ENCODE measurements at regions not wholly inside any gene's neighbourhood (a gene's known extent, or its start where the extent isn't known, plus 50 kb on each side); places are given as distances from the start of the nearest gene placed in this dataset.
A peak's percentile ranks its signal among the peaks of the same experiment; 100 is the strongest.

DNA sequence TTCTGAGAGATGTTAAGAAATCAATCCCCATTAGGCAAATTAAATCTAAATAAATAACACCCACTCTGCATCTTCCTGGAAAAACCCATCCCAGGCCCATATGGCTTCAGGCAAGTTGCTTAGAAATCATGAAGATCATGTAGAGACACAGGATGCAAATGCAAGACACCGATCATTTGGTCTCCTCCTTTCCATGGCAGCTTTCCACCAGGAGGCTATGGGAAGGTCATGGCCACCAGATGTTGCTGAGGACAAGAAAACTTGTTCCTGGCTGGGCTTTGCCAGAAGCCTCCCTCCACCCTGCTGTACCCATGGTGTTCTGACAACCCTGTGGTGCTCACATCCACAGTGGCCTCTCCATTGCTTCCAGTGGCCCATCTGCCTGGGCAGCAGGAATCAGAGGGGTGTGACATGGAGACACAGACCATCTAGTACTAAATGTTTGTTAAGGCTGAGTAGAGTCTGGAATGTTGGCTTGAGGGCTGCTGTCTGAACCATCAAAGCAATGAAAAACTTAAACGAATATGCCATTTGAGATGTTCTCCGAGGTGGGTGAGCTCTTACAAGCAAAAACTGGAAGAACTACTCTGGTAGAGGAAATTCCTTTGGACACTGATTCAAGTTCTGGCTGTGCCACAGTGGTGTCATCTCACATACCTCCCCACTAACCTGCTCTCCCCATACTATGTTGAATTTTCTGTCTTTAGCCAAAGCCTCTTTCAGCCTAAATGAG lies 293.2 kb downstream of the TNS1 start:
- H3K4me1 ChIP-seq (ENCODE audit: control insufficient read depth, extremely low read depth, insufficient read depth, low read length) = peaks cover 21% of the 10 kb centered on the region
- H2AFZ ChIP-seq (ENCODE audit: control insufficient read depth, low read length) = no peak overlapping the region
- FAIRE-seq (no peak), DNase-seq (ENCODE audit: low read depth, low spot score) (no peak)
- H3K9ac ChIP-seq (ENCODE audit: control insufficient read depth, extremely low read depth, insufficient read depth, low read length) = no peak overlapping the region
- no peak for TF ChIP-seq EZH2 (IDR thresholded peaks at IDR 0.05; ENCODE audit: low read length)
- TF ChIP-seq, protein P1, sequence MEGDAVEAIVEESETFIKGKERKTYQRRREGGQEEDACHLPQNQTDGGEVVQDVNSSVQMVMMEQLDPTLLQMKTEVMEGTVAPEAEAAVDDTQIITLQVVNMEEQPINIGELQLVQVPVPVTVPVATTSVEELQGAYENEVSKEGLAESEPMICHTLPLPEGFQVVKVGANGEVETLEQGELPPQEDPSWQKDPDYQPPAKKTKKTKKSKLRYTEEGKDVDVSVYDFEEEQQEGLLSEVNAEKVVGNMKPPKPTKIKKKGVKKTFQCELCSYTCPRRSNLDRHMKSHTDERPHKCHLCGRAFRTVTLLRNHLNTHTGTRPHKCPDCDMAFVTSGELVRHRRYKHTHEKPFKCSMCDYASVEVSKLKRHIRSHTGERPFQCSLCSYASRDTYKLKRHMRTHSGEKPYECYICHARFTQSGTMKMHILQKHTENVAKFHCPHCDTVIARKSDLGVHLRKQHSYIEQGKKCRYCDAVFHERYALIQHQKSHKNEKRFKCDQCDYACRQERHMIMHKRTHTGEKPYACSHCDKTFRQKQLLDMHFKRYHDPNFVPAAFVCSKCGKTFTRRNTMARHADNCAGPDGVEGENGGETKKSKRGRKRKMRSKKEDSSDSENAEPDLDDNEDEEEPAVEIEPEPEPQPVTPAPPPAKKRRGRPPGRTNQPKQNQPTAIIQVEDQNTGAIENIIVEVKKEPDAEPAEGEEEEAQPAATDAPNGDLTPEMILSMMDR (optimal IDR thresholded peaks at IDR 0.05 in 1 of 3, IDR thresholded peaks at IDR 0.05 in 1 of 3, conservative IDR thresholded peaks at IDR 0.05 in 1 of 3; ENCODE audit: extremely low read depth in 1 of 3, insufficient read depth in 2 of 3, low read length in 3 of 3) = no peak
- no peaks in the 10 kb centered on the region for H3K36me3 ChIP-seq (ENCODE audit: control insufficient read depth in 2 of 2, extremely low read depth in 1 of 2, insufficient read depth in 2 of 2, low read length in 2 of 2)
- no peak overlapping the region for H3K4me2 ChIP-seq (ENCODE audit: control insufficient read depth, extremely low read depth, insufficient read depth, low read depth, low read length)
- no peaks in the 10 kb centered on the region for H3K27me3 ChIP-seq (ENCODE audit: control insufficient read depth, extremely low read depth, insufficient read depth, low read length)
- no peaks in the 10 kb centered on the region for H3K9me1 ChIP-seq (ENCODE audit: control insufficient read depth, extremely low read depth, insufficient read depth, low read length)
- dilution Hi-C loops (cut with MboI; ENCODE audit: extremely low pct_ligation_motif_present, low sequenced_read_pairs) = loop anchor here (25.0 kb wide), 1 partner anchor 197 kb away; no protein-coding TSS in a partner anchor
- no peaks in the 10 kb centered on the region for H3K9me3 ChIP-seq (ENCODE audit: control insufficient read depth, low read depth, low read length)
- no peaks in the 10 kb centered on the region for H4K20me1 ChIP-seq (ENCODE audit: control insufficient read depth, extremely low read depth, insufficient read depth, low read length)
- H3K27ac ChIP-seq (ENCODE audit: control insufficient read depth, insufficient read depth, low read length) = no peak overlapping the region
- H3K79me2 ChIP-seq (ENCODE audit: control insufficient read depth, insufficient read depth, low read length) = no peaks in the 10 kb centered on the region
- no peak overlapping the region for H3K4me3 ChIP-seq (ENCODE audit: control insufficient read depth in 2 of 3, extremely low read depth in 1 of 3, insufficient read depth in 2 of 3, low read depth in 1 of 3, low read length in 3 of 3)

DNA sequence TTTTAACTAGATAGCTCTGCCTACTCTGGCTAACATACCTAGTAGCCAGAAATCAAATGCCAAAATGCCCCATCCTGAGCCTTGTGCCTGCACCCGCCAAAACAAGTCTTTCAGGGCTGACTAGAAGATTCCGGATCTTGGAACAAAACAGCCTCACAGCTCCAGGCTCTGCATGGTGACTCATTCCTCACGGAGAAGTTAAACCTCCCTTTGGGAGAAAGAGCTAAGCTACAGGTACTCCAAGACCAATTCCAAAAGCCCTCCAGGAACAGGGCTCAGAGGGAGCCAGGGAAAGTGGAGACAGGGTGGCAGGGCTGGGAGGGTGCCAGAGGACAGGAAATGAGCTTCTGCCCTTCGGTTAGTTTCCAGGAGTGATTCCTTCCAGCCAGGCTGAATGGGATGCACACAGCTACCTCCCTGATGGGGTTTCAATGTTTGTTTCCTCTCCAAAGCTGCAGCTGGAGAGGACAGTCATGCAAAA lies 295.6 kb downstream of the TNS1 start:
- TF ChIP-seq, protein P1 (optimal IDR thresholded peaks at IDR 0.05 in 1 of 3, IDR thresholded peaks at IDR 0.05 in 1 of 3, conservative IDR thresholded peaks at IDR 0.05 in 1 of 3; ENCODE audit: extremely low read depth in 1 of 3, insufficient read depth in 2 of 3, low read length in 3 of 3) = no peak
- TF ChIP-seq EZH2 (IDR thresholded peaks at IDR 0.05; ENCODE audit: low read length) = no peak
- no peaks in the 10 kb centered on the region for H3K27me3 ChIP-seq (ENCODE audit: control insufficient read depth, extremely low read depth, insufficient read depth, low read length)
- H3K9ac ChIP-seq (ENCODE audit: control insufficient read depth, extremely low read depth, insufficient read depth, low read length) = no peak overlapping the region
- H3K27ac ChIP-seq (ENCODE audit: control insufficient read depth, insufficient read depth, low read length) = no peak overlapping the region
- H3K9me1 ChIP-seq (ENCODE audit: control insufficient read depth, extremely low read depth, insufficient read depth, low read length) = no peaks in the 10 kb centered on the region
- H3K4me3 ChIP-seq (ENCODE audit: control insufficient read depth in 2 of 3, extremely low read depth in 1 of 3, insufficient read depth in 2 of 3, low read depth in 1 of 3, low read length in 3 of 3) = no peak overlapping the region
- H3K9me3 ChIP-seq (ENCODE audit: control insufficient read depth, low read depth, low read length) = no peaks in the 10 kb centered on the region
- peaks cover 21% of the 10 kb centered on the region for H3K4me1 ChIP-seq (ENCODE audit: control insufficient read depth, extremely low read depth, insufficient read depth, low read length)
- H3K79me2 ChIP-seq (ENCODE audit: control insufficient read depth, insufficient read depth, low read length) = no peaks in the 10 kb centered on the region
- peak overlapping the region; percentile 39 for H3K4me2 ChIP-seq (ENCODE audit: control insufficient read depth, extremely low read depth, insufficient read depth, low read depth, low read length)
- FAIRE-seq (peak; percentile 97), DNase-seq (ENCODE audit: low read depth, low spot score) (peak; percentile 81)
- H4K20me1 ChIP-seq (ENCODE audit: control insufficient read depth, extremely low read depth, insufficient read depth, low read length) = no peaks in the 10 kb centered on the region
- no peak overlapping the region for H2AFZ ChIP-seq (ENCODE audit: control insufficient read depth, low read length)
- H3K36me3 ChIP-seq (ENCODE audit: control insufficient read depth in 2 of 2, extremely low read depth in 1 of 2, insufficient read depth in 2 of 2, low read length in 2 of 2) = no peaks in the 10 kb centered on the region
- dilution Hi-C loops (cut with MboI; ENCODE audit: extremely low pct_ligation_motif_present, low sequenced_read_pairs) = loop anchor here (25.0 kb wide), 1 partner anchor 195 kb away; no protein-coding TSS in a partner anchor

Data from keratinocyte (primary cell).